ENCODE measurements at regions not wholly inside any gene's neighbourhood (a gene's known extent, or its start where the extent isn't known, plus 50 kb on each side); places are given as distances from the start of the nearest gene placed in this dataset.

DNA sequence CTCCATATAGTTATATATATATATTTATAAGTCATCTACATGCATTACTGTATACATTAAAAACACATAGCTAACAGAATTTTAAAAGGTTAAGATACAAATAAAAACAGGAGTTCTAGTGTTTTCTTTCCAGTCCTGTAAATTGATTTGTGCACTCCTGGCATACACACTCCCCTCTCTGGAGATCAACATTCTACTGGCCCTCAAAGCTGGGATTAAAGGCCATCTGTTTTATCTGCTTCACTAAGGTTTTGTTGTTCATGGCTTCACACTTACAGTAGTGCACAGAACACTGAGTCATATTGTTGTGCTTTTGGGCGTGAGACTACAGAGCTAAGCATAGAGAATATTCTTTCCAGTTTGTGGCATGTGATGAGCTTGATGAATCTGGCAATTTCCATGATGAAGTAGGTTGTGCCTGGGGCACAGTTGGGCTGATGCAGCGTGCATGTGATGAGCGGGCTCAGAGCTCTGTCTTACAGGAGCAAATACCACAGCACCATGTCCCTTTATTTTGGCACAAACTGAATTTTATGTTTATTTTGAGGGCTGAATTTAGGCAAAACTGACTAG is 98.2 kb downstream of the TAF11L14 start:
- TF ChIP-seq SUZ12 (IDR thresholded peaks at IDR 0.05; ENCODE audit: extremely low read depth, insufficient read depth, insufficient read length) (no peak), ZNF274 (IDR thresholded peaks at IDR 0.05; ENCODE audit: low read depth, low read length) (no peak), YY1 (IDR thresholded peaks at IDR 0.05; ENCODE audit: insufficient read depth, insufficient read length) (no peak)
- Histone ChIP-seq H3K27me3 (ENCODE audit: insufficient read depth, insufficient read length) (no peaks in the 10 kb centered on the region), H3K9ac (ENCODE audit: insufficient read length, low read depth) (no peak overlapping the region), H3K4me1 (ENCODE audit: insufficient read depth, insufficient read length) (no peaks in the 10 kb centered on the region), H3K4me3 (ENCODE audit: insufficient read length, low read depth) (no peak overlapping the region), H3K9me3 (ENCODE audit: insufficient read depth, low read length) (no peaks in the 10 kb centered on the region), H3K36me3 (ENCODE audit: insufficient read depth, insufficient read length, low read length) (no peaks in the 10 kb centered on the region)
- DNase-seq (ENCODE audit: low read depth, low spot score), result no peak

- H3K9ac ChIP-seq (ENCODE audit: insufficient read length, low read depth), result no peak overlapping the region
- H3K4me1 ChIP-seq (ENCODE audit: insufficient read depth, insufficient read length), result no peaks in the 10 kb centered on the region
- H3K36me3 ChIP-seq (ENCODE audit: insufficient read depth, insufficient read length, low read length), result no peaks in the 10 kb centered on the region
- TF ChIP-seq YY1 (IDR thresholded peaks at IDR 0.05; ENCODE audit: insufficient read depth, insufficient read length), result no peak
- no peak for TF ChIP-seq SUZ12 (IDR thresholded peaks at IDR 0.05; ENCODE audit: extremely low read depth, insufficient read depth, insufficient read length)
- no peak for TF ChIP-seq ZNF274 (IDR thresholded peaks at IDR 0.05; ENCODE audit: low read depth, low read length)
- H3K4me3 ChIP-seq (ENCODE audit: insufficient read length, low read depth), result no peak overlapping the region
- H3K27me3 ChIP-seq (ENCODE audit: insufficient read depth, insufficient read length), result no peaks in the 10 kb centered on the region
- no peak for DNase-seq (ENCODE audit: low read depth, low spot score)
- no peaks in the 10 kb centered on the region for H3K9me3 ChIP-seq (ENCODE audit: insufficient read depth, low read length)
These were observed 99.8 kb downstream of the TAF11L14 start for GRCh38 chr5:17734011-17734410.

DNA sequence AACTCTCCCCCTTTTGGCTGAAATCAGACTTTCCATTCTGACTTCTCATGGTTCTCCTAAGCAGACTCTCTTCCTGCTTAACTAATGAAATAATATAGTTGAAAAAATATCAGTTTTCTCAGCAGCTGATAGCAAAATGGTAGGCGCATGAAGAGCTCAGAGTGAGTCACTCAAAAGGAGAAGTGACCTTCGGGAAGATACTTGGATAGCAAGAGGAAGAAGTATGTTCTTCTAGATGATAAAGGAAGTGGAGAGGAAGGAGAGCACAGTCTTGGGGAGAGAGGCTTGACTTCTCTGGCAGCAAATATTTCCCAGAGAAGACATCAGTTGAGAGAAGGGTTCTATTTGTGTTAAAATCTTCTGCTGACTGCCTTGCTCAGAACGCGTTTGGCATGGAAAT is 101.5 kb downstream of the TAF11L14 start:
- TF ChIP-seq YY1 (IDR thresholded peaks at IDR 0.05; ENCODE audit: insufficient read depth, insufficient read length) (no peak), SUZ12 (IDR thresholded peaks at IDR 0.05; ENCODE audit: extremely low read depth, insufficient read depth, insufficient read length) (no peak), ZNF274 (IDR thresholded peaks at IDR 0.05; ENCODE audit: low read depth, low read length) (no peak)
- DNase-seq (ENCODE audit: low read depth, low spot score), result no peak
- Histone ChIP-seq H3K27me3 (ENCODE audit: insufficient read depth, insufficient read length) (no peaks in the 10 kb centered on the region), H3K9ac (ENCODE audit: insufficient read length, low read depth) (no peak overlapping the region), H3K9me3 (ENCODE audit: insufficient read depth, low read length) (no peaks in the 10 kb centered on the region), H3K36me3 (ENCODE audit: insufficient read depth, insufficient read length, low read length) (no peaks in the 10 kb centered on the region), H3K4me1 (ENCODE audit: insufficient read depth, insufficient read length) (no peaks in the 10 kb centered on the region), H3K4me3 (ENCODE audit: insufficient read length, low read depth) (no peak overlapping the region)

- Histone ChIP-seq H3K4me1 (ENCODE audit: insufficient read depth, insufficient read length) (no peaks in the 10 kb centered on the region), H3K4me3 (ENCODE audit: insufficient read length, low read depth) (no peak overlapping the region), H3K9me3 (ENCODE audit: insufficient read depth, low read length) (no peaks in the 10 kb centered on the region), H3K9ac (ENCODE audit: insufficient read length, low read depth) (no peak overlapping the region), H3K36me3 (ENCODE audit: insufficient read depth, insufficient read length, low read length) (no peaks in the 10 kb centered on the region), H3K27me3 (ENCODE audit: insufficient read depth, insufficient read length) (no peaks in the 10 kb centered on the region)
- TF ChIP-seq ZNF274 (IDR thresholded peaks at IDR 0.05; ENCODE audit: low read depth, low read length) (no peak), SUZ12 (IDR thresholded peaks at IDR 0.05; ENCODE audit: extremely low read depth, insufficient read depth, insufficient read length) (no peak), YY1 (IDR thresholded peaks at IDR 0.05; ENCODE audit: insufficient read depth, insufficient read length) (no peak)
- DNase-seq (ENCODE audit: low read depth, low spot score), result no peak
These were observed 102.8 kb downstream of the TAF11L14 start for GRCh38 chr5:17737092-17737491.

DNA sequence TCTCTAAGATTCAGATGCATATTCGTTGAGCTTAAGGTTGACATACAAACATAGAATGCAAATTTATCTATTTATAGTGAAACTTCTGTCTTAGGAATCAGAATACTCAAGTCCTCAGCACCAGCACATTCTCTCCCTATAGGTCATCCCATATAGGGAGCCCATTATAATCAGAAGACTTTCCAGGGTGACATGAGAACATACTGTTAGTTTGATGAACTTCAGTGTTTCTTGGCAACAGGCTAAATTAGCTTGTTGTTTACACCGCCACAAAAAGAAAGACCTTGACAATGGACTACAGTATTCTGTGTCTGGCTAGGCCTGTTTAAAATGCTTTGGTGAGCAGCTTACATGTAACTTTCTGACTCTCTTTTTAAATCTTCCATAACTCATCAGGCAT is 104.2 kb downstream of the TAF11L14 start:
- Histone ChIP-seq H3K4me3 (ENCODE audit: insufficient read length, low read depth) (no peak overlapping the region), H3K27me3 (ENCODE audit: insufficient read depth, insufficient read length) (no peaks in the 10 kb centered on the region), H3K4me1 (ENCODE audit: insufficient read depth, insufficient read length) (no peaks in the 10 kb centered on the region), H3K9me3 (ENCODE audit: insufficient read depth, low read length) (no peaks in the 10 kb centered on the region), H3K36me3 (ENCODE audit: insufficient read depth, insufficient read length, low read length) (no peaks in the 10 kb centered on the region), H3K9ac (ENCODE audit: insufficient read length, low read depth) (no peak overlapping the region)
- DNase-seq (ENCODE audit: low read depth, low spot score), result no peak
- TF ChIP-seq YY1 (IDR thresholded peaks at IDR 0.05; ENCODE audit: insufficient read depth, insufficient read length), result no peak
- TF ChIP-seq ZNF274 (IDR thresholded peaks at IDR 0.05; ENCODE audit: low read depth, low read length), result no peak
- TF ChIP-seq SUZ12 (IDR thresholded peaks at IDR 0.05; ENCODE audit: extremely low read depth, insufficient read depth, insufficient read length), result no peak

- H3K9ac ChIP-seq (ENCODE audit: insufficient read length, low read depth), result no peak overlapping the region
- no peak for DNase-seq (ENCODE audit: low read depth, low spot score)
- no peaks in the 10 kb centered on the region for H3K4me1 ChIP-seq (ENCODE audit: insufficient read depth, insufficient read length)
- no peak for TF ChIP-seq SUZ12 (IDR thresholded peaks at IDR 0.05; ENCODE audit: extremely low read depth, insufficient read depth, insufficient read length)
- TF ChIP-seq ZNF274 (IDR thresholded peaks at IDR 0.05; ENCODE audit: low read depth, low read length), result no peak
- no peak for TF ChIP-seq YY1 (IDR thresholded peaks at IDR 0.05; ENCODE audit: insufficient read depth, insufficient read length)
- no peaks in the 10 kb centered on the region for H3K9me3 ChIP-seq (ENCODE audit: insufficient read depth, low read length)
- H3K4me3 ChIP-seq (ENCODE audit: insufficient read length, low read depth), result no peak overlapping the region
- H3K27me3 ChIP-seq (ENCODE audit: insufficient read depth, insufficient read length), result no peaks in the 10 kb centered on the region
- H3K36me3 ChIP-seq (ENCODE audit: insufficient read depth, insufficient read length, low read length), result no peaks in the 10 kb centered on the region
These were observed 109.5 kb downstream of the TAF11L14 start for GRCh38 chr5:17743580-17744435.

DNA sequence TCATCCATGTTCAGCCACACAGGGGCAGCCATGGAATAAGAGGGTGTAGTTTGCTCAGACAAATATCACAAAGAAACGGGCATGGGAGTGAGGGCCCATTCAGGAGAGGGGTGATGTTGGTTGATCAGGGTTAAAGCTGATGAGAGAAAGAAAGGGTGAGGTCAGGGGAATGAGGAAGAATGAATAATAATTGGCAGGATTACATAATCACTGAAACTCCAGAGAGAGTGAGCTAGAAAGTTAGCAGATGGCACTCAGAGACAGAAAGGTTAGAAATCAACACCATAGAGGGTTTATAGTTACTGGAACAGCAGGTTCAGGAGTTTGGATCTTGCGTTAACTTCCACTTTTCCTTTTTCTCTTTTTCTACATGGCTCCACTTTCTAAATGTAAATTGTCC is 113.9 kb downstream of the TAF11L14 start:
- H3K9ac ChIP-seq (ENCODE audit: insufficient read length, low read depth), result no peak overlapping the region
- no peak overlapping the region for H3K4me3 ChIP-seq (ENCODE audit: insufficient read length, low read depth)
- TF ChIP-seq ZNF274 (IDR thresholded peaks at IDR 0.05; ENCODE audit: low read depth, low read length) (no peak), SUZ12 (IDR thresholded peaks at IDR 0.05; ENCODE audit: extremely low read depth, insufficient read depth, insufficient read length) (no peak), YY1 (IDR thresholded peaks at IDR 0.05; ENCODE audit: insufficient read depth, insufficient read length) (no peak)
- H3K9me3 ChIP-seq (ENCODE audit: insufficient read depth, low read length), result no peaks in the 10 kb centered on the region
- no peaks in the 10 kb centered on the region for H3K4me1 ChIP-seq (ENCODE audit: insufficient read depth, insufficient read length)
- DNase-seq (ENCODE audit: low read depth, low spot score), result no peak
- no peaks in the 10 kb centered on the region for H3K27me3 ChIP-seq (ENCODE audit: insufficient read depth, insufficient read length)
- no peaks in the 10 kb centered on the region for H3K36me3 ChIP-seq (ENCODE audit: insufficient read depth, insufficient read length, low read length)

Measured in NT2/D1 (cell line).